ENCODE measurements at regions not wholly inside any gene's neighbourhood (a gene's known extent, or its start where the extent isn't known, plus 50 kb on each side); places are given as distances from the start of the nearest gene placed in this dataset.

DNA sequence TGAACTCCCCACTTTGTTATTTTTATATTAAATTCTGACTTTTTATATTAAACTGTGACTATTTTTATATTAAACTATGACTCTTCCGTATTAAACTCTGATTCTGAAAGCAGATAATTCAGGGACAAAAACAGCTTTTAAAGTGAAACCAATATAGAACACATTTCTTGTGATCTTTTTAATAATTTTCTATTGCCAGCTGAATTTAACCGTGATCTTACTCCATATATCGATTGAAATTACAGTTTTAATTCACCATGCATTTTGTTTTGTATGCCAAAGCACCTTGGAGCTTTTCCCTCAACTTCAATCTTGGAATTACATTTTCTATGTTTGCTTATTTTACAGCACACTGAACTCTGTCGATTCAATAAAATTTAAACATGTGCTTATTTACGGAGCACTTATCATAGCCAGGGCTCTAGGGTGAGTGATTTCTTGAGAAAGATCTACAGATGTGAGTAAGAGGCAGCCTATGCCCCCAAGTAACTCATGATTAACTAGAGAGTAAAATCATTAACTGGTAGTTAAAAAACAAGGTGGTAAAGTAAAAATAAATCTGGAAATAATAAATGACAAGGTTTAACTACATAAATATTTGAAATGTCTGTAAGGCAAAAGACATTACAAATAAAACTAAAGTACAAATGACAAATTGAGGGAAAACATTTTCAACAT, 72.9 kb upstream of the ALDH1B1 start:
- DNase-seq (ENCODE audit: low read depth): peak; percentile 47
- TF ChIP-seq, protein P1, sequence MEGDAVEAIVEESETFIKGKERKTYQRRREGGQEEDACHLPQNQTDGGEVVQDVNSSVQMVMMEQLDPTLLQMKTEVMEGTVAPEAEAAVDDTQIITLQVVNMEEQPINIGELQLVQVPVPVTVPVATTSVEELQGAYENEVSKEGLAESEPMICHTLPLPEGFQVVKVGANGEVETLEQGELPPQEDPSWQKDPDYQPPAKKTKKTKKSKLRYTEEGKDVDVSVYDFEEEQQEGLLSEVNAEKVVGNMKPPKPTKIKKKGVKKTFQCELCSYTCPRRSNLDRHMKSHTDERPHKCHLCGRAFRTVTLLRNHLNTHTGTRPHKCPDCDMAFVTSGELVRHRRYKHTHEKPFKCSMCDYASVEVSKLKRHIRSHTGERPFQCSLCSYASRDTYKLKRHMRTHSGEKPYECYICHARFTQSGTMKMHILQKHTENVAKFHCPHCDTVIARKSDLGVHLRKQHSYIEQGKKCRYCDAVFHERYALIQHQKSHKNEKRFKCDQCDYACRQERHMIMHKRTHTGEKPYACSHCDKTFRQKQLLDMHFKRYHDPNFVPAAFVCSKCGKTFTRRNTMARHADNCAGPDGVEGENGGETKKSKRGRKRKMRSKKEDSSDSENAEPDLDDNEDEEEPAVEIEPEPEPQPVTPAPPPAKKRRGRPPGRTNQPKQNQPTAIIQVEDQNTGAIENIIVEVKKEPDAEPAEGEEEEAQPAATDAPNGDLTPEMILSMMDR (IDR thresholded peaks at IDR 0.05; ENCODE audit: insufficient read depth, low read length, poor library complexity, severe bottlenecking): no peak
- H3K4me3 ChIP-seq (ENCODE audit: low read depth, low read length): no peak overlapping the region
- H3K36me3 ChIP-seq (ENCODE audit: control insufficient read depth, insufficient read depth, low read length): no peaks in the 10 kb centered on the region
- H3K27me3 ChIP-seq (ENCODE audit: control insufficient read depth, insufficient read depth, low read length): peaks cover 2% of the 10 kb centered on the region

DNA sequence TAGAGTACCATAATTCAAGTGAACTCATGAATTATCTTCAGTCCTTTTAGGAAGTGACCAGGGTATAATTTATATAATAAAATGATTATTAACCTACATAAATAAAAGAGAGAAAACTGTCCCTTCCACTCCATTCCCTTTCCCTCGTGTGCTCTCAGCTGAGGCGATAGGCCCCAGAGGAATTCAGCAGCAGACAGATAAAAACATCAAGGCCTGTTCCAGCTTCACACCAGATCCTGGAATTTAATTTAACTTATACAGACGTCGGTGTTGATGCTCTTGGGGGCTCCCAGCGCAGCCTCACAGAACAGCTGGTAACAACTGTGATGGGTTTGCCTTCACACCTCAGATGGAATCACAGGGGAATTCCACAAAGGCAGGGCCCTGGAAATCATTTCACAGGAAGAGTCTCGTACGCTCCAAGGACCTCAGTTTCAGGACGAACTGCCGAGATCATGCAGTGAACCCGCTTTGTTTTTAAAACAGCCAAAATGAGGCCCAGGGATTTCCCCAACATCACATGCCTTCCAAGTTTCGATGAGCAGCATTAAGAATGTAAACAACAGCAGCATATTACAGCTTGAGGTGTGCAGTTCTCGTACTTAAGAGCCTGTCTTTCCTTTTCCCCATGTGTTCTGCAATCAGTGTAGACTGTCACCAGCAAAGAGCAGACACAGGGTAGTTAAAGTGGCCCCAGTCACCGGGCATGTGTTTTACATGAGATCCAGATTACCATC, 73.6 kb upstream of the ALDH1B1 start:
- DNase-seq (ENCODE audit: low read depth): peak; percentile 71
- Histone ChIP-seq H3K4me3 (ENCODE audit: low read depth, low read length) (no peak overlapping the region), H3K27me3 (ENCODE audit: control insufficient read depth, insufficient read depth, low read length) (peaks cover 2% of the 10 kb centered on the region), H3K36me3 (ENCODE audit: control insufficient read depth, insufficient read depth, low read length) (no peaks in the 10 kb centered on the region)
- TF ChIP-seq, protein P1 (IDR thresholded peaks at IDR 0.05; ENCODE audit: insufficient read depth, low read length, poor library complexity, severe bottlenecking): no peak

- TF ChIP-seq, protein P1 (IDR thresholded peaks at IDR 0.05; ENCODE audit: insufficient read depth, low read length, poor library complexity, severe bottlenecking): no peak
- no peak overlapping the region for H3K4me3 ChIP-seq (ENCODE audit: low read depth, low read length)
- peaks cover 2% of the 10 kb centered on the region for H3K27me3 ChIP-seq (ENCODE audit: control insufficient read depth, insufficient read depth, low read length)
- H3K36me3 ChIP-seq (ENCODE audit: control insufficient read depth, insufficient read depth, low read length): no peaks in the 10 kb centered on the region
- DNase-seq (ENCODE audit: low read depth): no peak
Observed at GRCh38 chr9:38316166-38316780, 76.2 kb upstream of the ALDH1B1 start.

- Histone ChIP-seq H3K27me3 (ENCODE audit: control insufficient read depth, insufficient read depth, low read length) (peaks cover 2% of the 10 kb centered on the region), H3K4me3 (ENCODE audit: low read depth, low read length) (no peak overlapping the region), H3K36me3 (ENCODE audit: control insufficient read depth, insufficient read depth, low read length) (no peaks in the 10 kb centered on the region)
- DNase-seq (ENCODE audit: low read depth): no peak
- TF ChIP-seq, protein P1 (IDR thresholded peaks at IDR 0.05; ENCODE audit: insufficient read depth, low read length, poor library complexity, severe bottlenecking): no peak
Observed at GRCh38 chr9:38315085-38315595, 77.4 kb upstream of the ALDH1B1 start.

- TF ChIP-seq, protein P1 (IDR thresholded peaks at IDR 0.05; ENCODE audit: insufficient read depth, low read length, poor library complexity, severe bottlenecking): no peak
- H3K36me3 ChIP-seq (ENCODE audit: control insufficient read depth, insufficient read depth, low read length): no peaks in the 10 kb centered on the region
- DNase-seq (ENCODE audit: low read depth): no peak
Observed at GRCh38 chr9:38313421-38313820, 79.1 kb upstream of the ALDH1B1 start.

More at GRCh38 chr9:38313421-38313820, 79.1 kb upstream of the ALDH1B1 start:
- no peak overlapping the region for H3K4me3 ChIP-seq (ENCODE audit: low read depth, low read length)
- peaks cover 2% of the 10 kb centered on the region for H3K27me3 ChIP-seq (ENCODE audit: control insufficient read depth, insufficient read depth, low read length)
